Right cardiac atrium (tissue), 5 donors: ENCODE measurements at regions not wholly inside any gene's neighbourhood (a gene's known extent, or its start where the extent isn't known, plus 50 kb on each side); places are given as distances from the start of the nearest gene placed in this dataset.
"Not testable (repeated sequence)": the region's sequence is repeated elsewhere in the genome, so short reads cannot be mapped to it uniquely, and the experiment has no call there.

Experiments
- ATAC-seq, 2 donors: fragments of 200-7000 bp; cut with Tn5 transposase; one replicate each; pipeline versions ENCODE4 v1.8.0 to v1.9.1; 2020; ENCODE audit warnings: moderate library complexity in 2 of 2, mild to moderate bottlenecking in 1 of 2
- DNase-seq, 3 donors: peaks; one replicate each; pipeline ENCODE4 v3.0.0-alpha.2; 2020
- H3K27ac ChIP-seq: one replicate; pipeline ENCODE4 v1.5.1; 2013; ENCODE audit warnings: mild to moderate bottlenecking, low read length, control low read depth, moderate library complexity
- H3K27me3 ChIP-seq: one replicate; pipeline ENCODE4 v1.6.1; 2013; ENCODE audit not compliant: control insufficient read depth, insufficient read depth
- H3K4me1 ChIP-seq: one replicate; pipeline ENCODE4 v1.6.1; 2013; ENCODE audit warnings: low read length; ENCODE audit not compliant: control insufficient read depth, insufficient read depth
- H3K4me3 ChIP-seq: one replicate; pipeline ENCODE4 v1.5.1; 2013; ENCODE audit warnings: low read length, control low read depth
- H3K9me3 ChIP-seq: one replicate; pipeline ENCODE4 v1.6.1; 2013; ENCODE audit warnings: low read length; ENCODE audit not compliant: control insufficient read depth
- WGBS: extraction: QIAGEN DNeasy Blood & Tissue Kit; methylation state at CpG from one replicate; pipeline ENCODE4 v1.1.7; 2013; 5-methylcytosine and 5-hydroxymethylcytosine counted together
- intact Hi-C, 4 donors: fragments of 100-400 bp; cut with DNase I; formaldehyde crosslinking; loops; one replicate each; pipeline versions ENCODE4 v1.11.0 to v1.14.0; 2022 to 2023
- donor health status: healthy with polysubstance abuse.
- donor health status: DM: no; HTN: yes; CAD: no.
- donor health status: DM: no; HTN: no; CAD: no.
- donor health status: DM: no; HTN: yes; CAD: no; lungs with severe emphysema.
- donor health status: DM: yes; HTN: yes; CAD: no.

GRCh38 chr5:101751105-101751504 lies 545.0 kb downstream of the SLCO4C1 start:
- intact Hi-C loops: no loop called here
- Histone ChIP-seq H3K4me1 (no peaks in the 10 kb centered on the region), H3K4me3 (no peak overlapping the region), H3K27me3 (no peaks in the 10 kb centered on the region), H3K27ac (no peak overlapping the region), H3K9me3 (no peaks in the 10 kb centered on the region)
- 61% methylated on average over 3 of the region's 3 CpGs for WGBS
- DNase-seq (no peak), ATAC-seq (no peak)

- intact Hi-C loops, H3K27ac ChIP-seq, H3K9me3 ChIP-seq, H3K4me1 ChIP-seq, ATAC-seq, DNase-seq, H3K27me3 ChIP-seq, H3K4me3 ChIP-seq: not testable (repeated sequence)
Measured at GRCh38 chr5:101743000-101743399, 553.1 kb downstream of the SLCO4C1 start.

GRCh38 chr5:101728933-101729332 lies 567.2 kb downstream of the SLCO4C1 start:
- Histone ChIP-seq H3K4me3 (no peak overlapping the region), H3K27me3 (no peaks in the 10 kb centered on the region), H3K27ac (no peak overlapping the region), H3K9me3 (no peaks in the 10 kb centered on the region), H3K4me1 (no peaks in the 10 kb centered on the region)
- intact Hi-C loops: no loop called here
- no peak for DNase-seq
- ATAC-seq: no peak

GRCh38 chr5:101721543-101721942 lies 574.5 kb downstream of the SLCO4C1 start:
- intact Hi-C loops: no loop called here
- WGBS: 83% methylated on average over 1 of the region's 1 CpG
- no peak overlapping the region for H3K27ac ChIP-seq
- H3K4me3 ChIP-seq: no peak overlapping the region
- no peaks in the 10 kb centered on the region for H3K4me1 ChIP-seq
- no peaks in the 10 kb centered on the region for H3K27me3 ChIP-seq
- ATAC-seq: no peak
- no peak for DNase-seq
- H3K9me3 ChIP-seq: no peaks in the 10 kb centered on the region

GRCh38 chr5:101720033-101720432 lies 576.1 kb downstream of the SLCO4C1 start:
- Histone ChIP-seq H3K27me3 (no peaks in the 10 kb centered on the region), H3K27ac (no peak overlapping the region), H3K9me3 (no peaks in the 10 kb centered on the region), H3K4me1 (no peaks in the 10 kb centered on the region), H3K4me3 (no peak overlapping the region)
- 78% methylated on average over 3 of the region's 3 CpGs for WGBS
- DNase-seq: no peak
- intact Hi-C loops: no loop called here
- no peak for ATAC-seq

GRCh38 chr5:101717721-101718120 lies 578.4 kb downstream of the SLCO4C1 start:
- Histone ChIP-seq H3K4me3 (no peak overlapping the region), H3K4me1 (no peaks in the 10 kb centered on the region), H3K27me3 (no peaks in the 10 kb centered on the region), H3K9me3 (no peaks in the 10 kb centered on the region), H3K27ac (no peak overlapping the region)
- intact Hi-C loops: no loop called here
- DNase-seq (no peak), ATAC-seq (no peak)
- WGBS: 90% methylated on average over 1 of the region's 1 CpG

GRCh38 chr5:101716941-101717340 lies 579.1 kb downstream of the SLCO4C1 start:
- Histone ChIP-seq H3K27ac (no peak overlapping the region), H3K27me3 (no peaks in the 10 kb centered on the region), H3K4me1 (no peaks in the 10 kb centered on the region), H3K4me3 (no peak overlapping the region), H3K9me3 (no peaks in the 10 kb centered on the region)
- DNase-seq: no peak
- no peak for ATAC-seq
- WGBS: 86% methylated on average over 1 of the region's 1 CpG
- intact Hi-C loops: no loop called here

GRCh38 chr5:101715790-101716189 lies 580.3 kb downstream of the SLCO4C1 start:
- H3K4me1 ChIP-seq, intact Hi-C loops, H3K9me3 ChIP-seq, DNase-seq, H3K27me3 ChIP-seq, ATAC-seq, H3K27ac ChIP-seq, H3K4me3 ChIP-seq: not testable (repeated sequence)
- 65% methylated on average over 5 of the region's 5 CpGs for WGBS

GRCh38 chr5:101689306-101689705 lies 606.8 kb downstream of the SLCO4C1 start:
- no peaks in the 10 kb centered on the region for H3K9me3 ChIP-seq
- intact Hi-C loops: no loop called here
- H3K4me3 ChIP-seq: no peak overlapping the region
- no peaks in the 10 kb centered on the region for H3K27me3 ChIP-seq
- ATAC-seq (no peak), DNase-seq (no peak)
- H3K27ac ChIP-seq: no peak overlapping the region
- no peaks in the 10 kb centered on the region for H3K4me1 ChIP-seq

- ATAC-seq: no peak
- intact Hi-C loops: no loop called here
- H3K4me1 ChIP-seq: no peaks in the 10 kb centered on the region
Measured at GRCh38 chr5:101688156-101688555, 607.9 kb downstream of the SLCO4C1 start.

GRCh38 chr5:101687349-101687985 lies 608.6 kb downstream of the SLCO4C1 start:
- no peaks in the 10 kb centered on the region for H3K4me1 ChIP-seq
- no peak for ATAC-seq
- DNase-seq: no peak
- H3K9me3 ChIP-seq: no peaks in the 10 kb centered on the region
- intact Hi-C loops: no loop called here
- H3K27ac ChIP-seq: no peak overlapping the region
- no peak overlapping the region for H3K4me3 ChIP-seq
- H3K27me3 ChIP-seq: no peaks in the 10 kb centered on the region

More at GRCh38 chr5:101688156-101688555, 607.9 kb downstream of the SLCO4C1 start:
- H3K27ac ChIP-seq: no peak overlapping the region
- no peak for DNase-seq
- no peaks in the 10 kb centered on the region for H3K9me3 ChIP-seq
- no peaks in the 10 kb centered on the region for H3K27me3 ChIP-seq
- H3K4me3 ChIP-seq: no peak overlapping the region

GRCh38 chr5:101686536-101687157 lies 609.4 kb downstream of the SLCO4C1 start:
- intact Hi-C loops: no loop called here
- Histone ChIP-seq H3K4me3 (no peak overlapping the region), H3K27ac (no peak overlapping the region), H3K4me1 (no peaks in the 10 kb centered on the region), H3K27me3 (no peaks in the 10 kb centered on the region), H3K9me3 (no peaks in the 10 kb centered on the region)
- ATAC-seq: no peak
- DNase-seq: no peak
- WGBS: 56% methylated on average over 3 of the region's 3 CpGs
